OCI-LY1 (cell line): ENCODE measurements at regions not wholly inside any gene's neighbourhood (a gene's known extent, or its start where the extent isn't known, plus 50 kb on each side); places are given as distances from the start of the nearest gene placed in this dataset.

ENCODE experiments used
- H2AFZ ChIP-seq: fragments of 200-600 bp; sonication (generic), shearing (Covaris generic); 2 replicates; pipeline ENCODE4 v1.6.0; 2014; ENCODE audit warnings: antibody characterized with exemption, mild to moderate bottlenecking, low read length
- H3F3A ChIP-seq: fragments of 200-600 bp; sonication (generic), shearing (Covaris generic); 2 replicates; pipeline ENCODE4 v1.6.0; 2014; ENCODE audit warnings: mild to moderate bottlenecking, antibody characterized with exemption, low read length, moderate library complexity; ENCODE audit not compliant: insufficient read depth
- H3K27ac ChIP-seq: fragments of 200-600 bp; sonication (generic); 2 replicates; pipeline ENCODE4 v1.5.1; 2014; ENCODE audit warnings: low read length, mixed run types, mild to moderate bottlenecking, low read depth; ENCODE audit not compliant: poor library complexity, severe bottlenecking
- H3K27me3 ChIP-seq: fragments of 200-600 bp; sonication (generic); 2 replicates; pipeline ENCODE4 v1.6.0; 2014; ENCODE audit warnings: antibody characterized with exemption, mild to moderate bottlenecking, low read length, moderate library complexity; ENCODE audit not compliant: insufficient read depth
- H3K36me3 ChIP-seq: fragments of 200-600 bp; sonication (generic); 2 replicates; pipeline ENCODE4 v1.6.1; 2014; ENCODE audit warnings: mild to moderate bottlenecking, antibody characterized with exemption, low read length, moderate library complexity, mixed read lengths; ENCODE audit not compliant: insufficient read depth
- H3K4me1 ChIP-seq: fragments of 200-600 bp; sonication (generic); 2 replicates; pipeline ENCODE4 v1.5.1; 2014; ENCODE audit warnings: mild to moderate bottlenecking, low read length, moderate library complexity; ENCODE audit not compliant: insufficient read depth, severe bottlenecking
- H3K4me2 ChIP-seq: fragments of 200-600 bp; sonication (generic), shearing (Covaris generic); 2 replicates; pipeline ENCODE4 v1.6.1; 2014; ENCODE audit warnings: low read length
- H3K4me3 ChIP-seq: fragments of 200-600 bp; sonication (generic); 2 replicates; pipeline ENCODE4 v1.5.1; 2014; ENCODE audit warnings: low read length, low read depth, mild to moderate bottlenecking, mixed read lengths; ENCODE audit not compliant: poor library complexity, severe bottlenecking
- H3K79me2 ChIP-seq: fragments of 200-600 bp; shearing (Covaris generic); 2 replicates; pipeline ENCODE4 v1.6.1; 2016; ENCODE audit warnings: mixed run types, low read length, mixed read lengths; ENCODE audit not compliant: insufficient read depth
- H3K9ac ChIP-seq: fragments of 200-600 bp; sonication (generic), shearing (Covaris generic); 2 replicates; pipeline ENCODE4 v1.6.1; 2014; ENCODE audit warnings: mild to moderate bottlenecking, low read length, mixed read lengths
- H3K9me2 ChIP-seq: fragments of 200-600 bp; sonication (generic), shearing (Covaris generic); 2 replicates; pipeline ENCODE4 v1.6.1; 2014; ENCODE audit warnings: low read depth, mild to moderate bottlenecking, low read length, mixed read lengths
- H3K9me3 ChIP-seq: fragments of 200-600 bp; shearing (Covaris generic); 2 replicates; pipeline ENCODE4 v1.6.1; 2014; ENCODE audit warnings: low read length, mixed read lengths
- H4K20me1 ChIP-seq: fragments of 200-600 bp; sonication (generic), shearing (Covaris generic); 2 replicates; pipeline ENCODE4 v1.6.0; 2016; ENCODE audit warnings: mild to moderate bottlenecking, low read length; ENCODE audit not compliant: insufficient read depth
- EZH2 ChIP-seq: fragments of 200-600 bp; sonication (generic), shearing (Covaris generic); IDR thresholded peaks from 2 replicates; pipeline ENCODE4 v1.8.0; 2017; ENCODE audit warnings: borderline replicate concordance, mixed run types, mild to moderate bottlenecking, antibody characterized with exemption, low read length, moderate library complexity, mixed read lengths
- TF ChIP-seq, protein P1 (sequence below): fragments of 200-600 bp; sonication (generic), shearing (Covaris generic); IDR thresholded peaks from 2 replicates; pipeline ENCODE4 v1.5.1; 2017; ENCODE audit warnings: mild to moderate bottlenecking, antibody characterized with exemption, low read length, moderate library complexity, mixed read lengths

DNA sequence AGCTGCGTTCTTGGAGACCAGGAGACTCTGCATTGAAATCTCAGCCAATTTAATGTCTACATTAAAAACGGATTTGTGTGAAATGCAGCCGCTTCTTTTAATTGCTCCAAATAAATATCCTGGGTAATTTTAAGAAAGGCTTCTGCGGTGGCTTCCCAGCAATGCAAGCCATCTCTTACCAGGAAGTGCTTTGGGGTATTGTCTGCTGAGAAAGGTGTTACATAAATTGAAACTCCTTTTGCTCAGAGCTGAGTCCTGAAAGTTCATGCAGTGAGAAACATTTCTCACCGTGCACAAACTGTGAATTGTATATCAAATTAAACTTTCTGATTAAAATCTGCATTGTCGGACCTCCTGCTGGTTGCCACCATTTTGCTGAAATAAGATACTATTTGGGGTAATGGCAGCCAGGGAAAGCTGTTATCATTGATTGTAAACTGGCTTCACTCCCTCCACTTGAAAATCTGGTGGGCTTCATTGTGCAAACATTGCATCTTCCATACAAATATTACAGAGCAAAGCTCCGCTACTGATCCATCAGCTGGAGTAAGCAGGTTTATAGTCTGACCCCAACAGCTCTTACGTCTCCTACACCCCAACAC, 59.5 kb downstream of the ZIC5 start:
- Histone ChIP-seq H3K4me3 (no peak overlapping the region), H3K4me2 (no peak overlapping the region), H3K9me2 (no peaks in the 10 kb centered on the region), H3K79me2 (no peaks in the 10 kb centered on the region), H2AFZ (no peak overlapping the region), H3K36me3 (no peaks in the 10 kb centered on the region), H3K27ac (no peak overlapping the region), H4K20me1 (no peaks in the 10 kb centered on the region), H3F3A (no peaks in the 10 kb centered on the region), H3K9ac (no peak overlapping the region), H3K9me3 (no peaks in the 10 kb centered on the region), H3K27me3 (no peaks in the 10 kb centered on the region; the same call in 1 of the 2 replicates), H3K4me1 (no peaks in the 10 kb centered on the region)
- TF ChIP-seq, protein P1, sequence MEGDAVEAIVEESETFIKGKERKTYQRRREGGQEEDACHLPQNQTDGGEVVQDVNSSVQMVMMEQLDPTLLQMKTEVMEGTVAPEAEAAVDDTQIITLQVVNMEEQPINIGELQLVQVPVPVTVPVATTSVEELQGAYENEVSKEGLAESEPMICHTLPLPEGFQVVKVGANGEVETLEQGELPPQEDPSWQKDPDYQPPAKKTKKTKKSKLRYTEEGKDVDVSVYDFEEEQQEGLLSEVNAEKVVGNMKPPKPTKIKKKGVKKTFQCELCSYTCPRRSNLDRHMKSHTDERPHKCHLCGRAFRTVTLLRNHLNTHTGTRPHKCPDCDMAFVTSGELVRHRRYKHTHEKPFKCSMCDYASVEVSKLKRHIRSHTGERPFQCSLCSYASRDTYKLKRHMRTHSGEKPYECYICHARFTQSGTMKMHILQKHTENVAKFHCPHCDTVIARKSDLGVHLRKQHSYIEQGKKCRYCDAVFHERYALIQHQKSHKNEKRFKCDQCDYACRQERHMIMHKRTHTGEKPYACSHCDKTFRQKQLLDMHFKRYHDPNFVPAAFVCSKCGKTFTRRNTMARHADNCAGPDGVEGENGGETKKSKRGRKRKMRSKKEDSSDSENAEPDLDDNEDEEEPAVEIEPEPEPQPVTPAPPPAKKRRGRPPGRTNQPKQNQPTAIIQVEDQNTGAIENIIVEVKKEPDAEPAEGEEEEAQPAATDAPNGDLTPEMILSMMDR, result no peak
- no peak for TF ChIP-seq EZH2

DNA sequence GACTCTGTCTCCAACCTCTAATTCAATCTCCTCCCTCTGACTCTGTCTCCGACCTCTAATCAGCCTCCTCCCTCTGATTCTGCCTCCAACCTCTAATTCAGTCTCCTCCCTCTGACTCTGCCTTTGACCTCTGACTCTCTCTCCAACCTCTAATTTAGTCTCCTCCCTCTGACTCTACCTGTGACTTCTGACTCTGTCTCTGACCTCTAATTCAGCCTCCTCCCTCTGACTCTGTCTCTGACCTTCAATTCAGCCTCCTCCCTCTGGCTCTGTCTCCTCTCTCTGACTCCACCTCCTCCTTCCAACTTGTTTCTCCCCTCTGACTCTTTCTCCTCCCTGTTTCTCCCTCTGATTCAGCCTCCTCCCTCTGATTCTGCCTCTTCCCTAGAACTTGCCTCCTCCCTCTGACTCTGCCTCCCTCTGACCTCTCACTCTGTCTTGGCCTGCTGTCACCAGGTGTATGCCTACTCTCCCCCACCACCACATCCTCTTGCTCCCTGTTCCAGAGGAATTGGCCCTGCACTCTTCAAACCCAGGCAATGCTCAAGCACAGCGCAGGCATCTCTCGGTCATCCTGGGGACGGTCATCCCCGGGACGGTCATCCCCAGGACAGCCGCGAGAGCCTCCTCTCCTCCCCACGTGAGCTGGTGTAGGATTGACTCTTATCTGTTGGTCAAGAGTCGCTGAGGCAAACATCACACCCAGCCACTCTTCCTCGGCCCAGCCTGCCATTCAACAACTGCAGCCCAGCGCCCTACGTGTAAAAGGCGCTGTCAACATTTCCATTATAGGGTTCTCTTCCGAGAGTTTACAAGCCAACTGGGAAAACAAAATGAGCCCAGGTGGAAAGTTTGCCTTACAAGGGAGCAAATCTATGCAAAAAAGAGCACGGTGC, 60.2 kb downstream of the ZIC5 start:
- TF ChIP-seq, protein P1, result no peak
- no peak for TF ChIP-seq EZH2
- Histone ChIP-seq H3K4me3 (no peak overlapping the region), H3K9me3 (no peaks in the 10 kb centered on the region), H3K79me2 (no peaks in the 10 kb centered on the region), H3K9ac (no peak overlapping the region), H3K27me3 (no peaks in the 10 kb centered on the region; the same call in 1 of the 2 replicates), H3K27ac (no peak overlapping the region), H3F3A (no peaks in the 10 kb centered on the region), H4K20me1 (no peaks in the 10 kb centered on the region), H3K4me2 (no peak overlapping the region), H3K36me3 (no peaks in the 10 kb centered on the region), H2AFZ (no peak overlapping the region), H3K4me1 (no peaks in the 10 kb centered on the region), H3K9me2 (no peaks in the 10 kb centered on the region)

DNA sequence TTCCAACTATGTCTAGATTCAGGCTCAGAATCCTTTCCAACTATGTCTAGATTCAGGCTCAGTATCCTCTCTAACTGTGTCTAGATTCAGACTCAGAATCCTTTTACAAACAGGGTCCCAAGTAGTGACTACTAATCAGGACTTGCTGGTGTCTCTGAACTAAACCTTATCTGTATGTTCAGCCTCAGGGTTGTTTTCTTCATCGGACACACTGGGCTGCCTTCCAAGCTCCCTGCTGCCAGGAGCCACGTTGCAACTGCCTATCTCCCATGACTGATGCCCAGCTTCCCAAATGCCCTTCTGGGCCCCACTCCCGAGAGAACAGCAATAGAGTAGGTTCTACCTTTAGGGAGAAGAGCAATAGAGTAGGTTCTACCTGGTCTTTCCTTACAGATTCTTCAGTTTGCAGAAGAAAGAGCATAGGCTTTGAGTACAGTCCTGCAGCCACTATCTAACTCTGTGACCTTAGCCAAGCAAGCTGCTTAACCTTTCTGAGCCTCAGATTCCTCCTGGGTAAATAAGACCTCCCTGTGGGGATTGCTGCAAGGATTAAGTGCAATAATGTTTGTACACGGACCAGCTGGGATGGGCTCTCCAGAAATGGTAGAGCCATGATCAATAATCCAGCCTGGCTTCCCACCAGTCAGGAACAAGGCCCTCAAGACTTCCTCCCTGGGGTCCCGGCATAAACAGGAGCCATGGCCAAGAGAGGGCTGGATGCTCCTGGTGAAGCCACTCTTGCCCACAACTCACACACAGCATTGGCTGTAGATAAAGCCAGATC, 61.5 kb downstream of the ZIC5 start:
- Histone ChIP-seq H3K27me3 (no peaks in the 10 kb centered on the region; the same call in 1 of the 2 replicates), H3K4me3 (no peak overlapping the region), H3K9me2 (no peaks in the 10 kb centered on the region), H3K79me2 (no peaks in the 10 kb centered on the region), H3K4me1 (no peaks in the 10 kb centered on the region), H3K9ac (no peak overlapping the region), H4K20me1 (no peaks in the 10 kb centered on the region), H3K27ac (no peak overlapping the region), H3K36me3 (no peaks in the 10 kb centered on the region), H3K4me2 (no peak overlapping the region), H3F3A (no peaks in the 10 kb centered on the region), H3K9me3 (no peaks in the 10 kb centered on the region), H2AFZ (no peak overlapping the region)
- TF ChIP-seq EZH2, result no peak
- TF ChIP-seq, protein P1, result no peak
